ENCODE measurements at regions not wholly inside any gene's neighbourhood (a gene's known extent, or its start where the extent isn't known, plus 50 kb on each side); places are given as distances from the start of the nearest gene placed in this dataset.

- H3K4me2 ChIP-seq (ENCODE audit: low read depth, low read length): no peak overlapping the region
- no peak overlapping the region for H4K8ac ChIP-seq (ENCODE audit: low read depth in 2 of 2, low read length in 2 of 2)
- WGBS, 2 experiments (ENCODE audit: extremely low coverage in 2 of 2, insufficient read length in 1 of 2): 80% methylated on average over 1 of the region's 6 CpGs; no CpG with 5 or more reads in 1 of the 2 experiments
- dilution Hi-C loops (cut with HindIII; ENCODE audit: low sequenced_read_pairs, unreplicated experiment) (no loop called here), intact Hi-C loops (cut with micrococcal nuclease) (no loop called here), in situ Hi-C loops (cut with MboI; ENCODE audit: low sequenced_read_pairs) (no loop called here)
- H3K9ac ChIP-seq (ENCODE audit: low read depth, low read length): no peak overlapping the region
- no peak overlapping the region for H3K27ac ChIP-seq (ENCODE audit: insufficient read depth, low read length)
- H3K4ac ChIP-seq (ENCODE audit: low read depth, low read length): no peak overlapping the region
- H4K91ac ChIP-seq (ENCODE audit: insufficient read depth, low read depth, low read length): no peak overlapping the region
- H4K20me1 ChIP-seq (ENCODE audit: insufficient read depth, low read length): no peaks in the 10 kb centered on the region
- no peaks in the 10 kb centered on the region for H3K27me3 ChIP-seq (ENCODE audit: control insufficient read depth, insufficient read depth, low read length)
- no peak overlapping the region for H2BK15ac ChIP-seq (ENCODE audit: low read depth, low read length)
- H3K4me1 ChIP-seq (ENCODE audit: control insufficient read depth, insufficient read depth, low read length): no peaks in the 10 kb centered on the region
- no peak overlapping the region for H4K5ac ChIP-seq (ENCODE audit: low read depth, low read length)
- ChIA-PET CTCF (interaction anchor here (0.6 kb wide), 1 partner anchor 8 kb away, joined by 3 read pairs; no protein-coding TSS in a partner anchor), POLR2A (ENCODE audit: unreplicated experiment) (no interaction called here)
- BruUV-seq (replicated peaks): no TSS peak
- no peak overlapping the region for H3K56ac ChIP-seq (ENCODE audit: extremely low read depth, insufficient read depth, low read length)
- ATAC-seq (ENCODE audit: low read depth) (no peak), DNase-seq (no peak)
- H3K4me3 ChIP-seq (ENCODE audit: insufficient read depth, low read depth, low read length): no peak overlapping the region
- no peak overlapping the region for H2AK9ac ChIP-seq (replicated peaks; ENCODE audit: low read depth, low read length, poor library complexity)
- H3K14ac ChIP-seq (replicated peaks; ENCODE audit: low read depth, low read length): no peak overlapping the region
- H3K9me1 ChIP-seq (ENCODE audit: insufficient read depth, low read length): no peaks in the 10 kb centered on the region
- no peak overlapping the region for H2AK5ac ChIP-seq (ENCODE audit: low read depth, low read length)
- H2BK20ac ChIP-seq (ENCODE audit: low read depth, low read length): no peak overlapping the region
- no peaks in the 10 kb centered on the region for H3K36me3 ChIP-seq (ENCODE audit: control insufficient read depth, insufficient read depth, low read length)
- no peaks in the 10 kb centered on the region for H3K9me3 ChIP-seq (ENCODE audit: control insufficient read depth, insufficient read depth, low read length)
- TF ChIP-seq NFE2L2 (IDR thresholded peaks at IDR 0.05; ENCODE audit: low read depth, low read length): no peak
- no peak for TF ChIP-seq SMC3 (IDR thresholded peaks at IDR 0.05; ENCODE audit: low read depth, low read length)
- no peak for TF ChIP-seq CEBPB (IDR thresholded peaks at IDR 0.05; ENCODE audit: low read depth, low read length)
- no peak for TF ChIP-seq FOS (IDR thresholded peaks at IDR 0.05; ENCODE audit: low read depth, low read length)
- TF ChIP-seq RAD21 (IDR thresholded peaks at IDR 0.05; ENCODE audit: low read length): no peak
- TF ChIP-seq RFX5 (IDR thresholded peaks at IDR 0.05; ENCODE audit: low read depth, low read length): no peak
- TF ChIP-seq MAZ (IDR thresholded peaks at IDR 0.05; ENCODE audit: borderline replicate concordance, low read depth, low read length): no peak
- TF ChIP-seq, protein P1, sequence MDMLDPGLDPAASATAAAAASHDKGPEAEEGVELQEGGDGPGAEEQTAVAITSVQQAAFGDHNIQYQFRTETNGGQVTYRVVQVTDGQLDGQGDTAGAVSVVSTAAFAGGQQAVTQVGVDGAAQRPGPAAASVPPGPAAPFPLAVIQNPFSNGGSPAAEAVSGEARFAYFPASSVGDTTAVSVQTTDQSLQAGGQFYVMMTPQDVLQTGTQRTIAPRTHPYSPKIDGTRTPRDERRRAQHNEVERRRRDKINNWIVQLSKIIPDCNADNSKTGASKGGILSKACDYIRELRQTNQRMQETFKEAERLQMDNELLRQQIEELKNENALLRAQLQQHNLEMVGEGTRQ (IDR thresholded peaks at IDR 0.05; ENCODE audit: low read depth, low read length): no peak
- no peak overlapping the region for H3K18ac ChIP-seq (ENCODE audit: low read depth, low read length)
- H3K23ac ChIP-seq (ENCODE audit: low read depth, low read length): no peak overlapping the region
- H3K79me1 ChIP-seq (ENCODE audit: low read depth in 1 of 2, low read length in 2 of 2): no peaks in the 10 kb centered on the region
- no peak overlapping the region for H2AFZ ChIP-seq (replicated peaks; ENCODE audit: low read length, poor library complexity)
- no peak overlapping the region for H2BK5ac ChIP-seq (ENCODE audit: low read depth, low read length, poor library complexity, severe bottlenecking)
- no peak overlapping the region for H2BK120ac ChIP-seq (ENCODE audit: low read depth, low read length)
Measured at GRCh38 chr4:180789929-180790328, 1453.3 kb upstream of the TENM3 start.

All from IMR-90 (cell line).